ENCODE measurements at regions not wholly inside any gene's neighbourhood (a gene's known extent, or its start where the extent isn't known, plus 50 kb on each side); places are given as distances from the start of the nearest gene placed in this dataset.

- TF ChIP-seq ESRRG (CRISPR knock-in tag; IDR thresholded peaks at IDR 0.05): no peak
- no peak for TF ChIP-seq PATZ1 (CRISPR knock-in tag; IDR thresholded peaks at IDR 0.05; ENCODE audit: borderline replicate concordance)
- TF ChIP-seq CSDC2 (CRISPR knock-in tag; IDR thresholded peaks at IDR 0.05): no peak
- TF ChIP-seq OSR1 (CRISPR knock-in tag; IDR thresholded peaks at IDR 0.05): no peak
- no peak for TF ChIP-seq ZNF8 (CRISPR knock-in tag; IDR thresholded peaks at IDR 0.05)
- no peak for TF ChIP-seq CSRNP3 (CRISPR knock-in tag; IDR thresholded peaks at IDR 0.05)
- TF ChIP-seq POU6F1 (CRISPR knock-in tag; IDR thresholded peaks at IDR 0.05; ENCODE audit: borderline replicate concordance, low read depth): no peak
- no peak for TF ChIP-seq ZFP3 (CRISPR knock-in tag; IDR thresholded peaks at IDR 0.05)
- no peak for TF ChIP-seq ZC3H10 (CRISPR knock-in tag; IDR thresholded peaks at IDR 0.05)
These were observed 80.7 kb upstream of the HNRNPA3 start for GRCh38 chr2:177131858-177132257.
